IMR-90 (cell line): ENCODE measurements at regions not wholly inside any gene's neighbourhood (a gene's known extent, or its start where the extent isn't known, plus 50 kb on each side); places are given as distances from the start of the nearest gene placed in this dataset.
"Not testable (repeated sequence)": the region's sequence is repeated elsewhere in the genome, so short reads cannot be mapped to it uniquely, and the experiment has no call there.

Experiments used
- ATAC-seq: fragments of 200-7000 bp; cut with Tn5 transposase; 2 replicates; pipeline ENCODE4 v1.9.1; 2020; ENCODE audit warnings: low read depth, mild to moderate bottlenecking, moderate library complexity
- BruUV-seq: library from RNA; stranded (reverse); fragments of 400-500 nt; replicated peaks from 2 replicates; lab custom pipeline; 2021; lab: Mats Ljungman, UMichigan
- CTCF ChIA-PET: fragments of 300-600 bp; formaldehyde crosslinking; extraction: SDS; loops from one replicate; lab custom pipeline; 2021; ENCODE audit warnings: antibody characterized with exemption; lab: Yijun Ruan, JAX
- POLR2A ChIA-PET: fragments of 300-600 bp; sonication (Branson Sonifier 250); formaldehyde crosslinking; loops from one replicate; lab custom pipeline; 2022; ENCODE audit warnings: antibody characterized with exemption; ENCODE audit not compliant: unreplicated experiment; lab: Charles Lee
- DNase-seq: peaks from one replicate; pipeline ENCODE4 v3.0.0; 2013
- H2AFZ ChIP-seq: replicated peaks from 2 replicates; pipeline ENCODE3; 2013; ENCODE audit warnings: low read length, mild to moderate bottlenecking; ENCODE audit not compliant: poor library complexity
- H2AK5ac ChIP-seq: 2 replicates; pipeline ENCODE4 v1.6.1; 2013; ENCODE audit warnings: low read depth, low read length, inconsistent platforms
- H2AK9ac ChIP-seq: replicated peaks from 2 replicates; pipeline ENCODE3; 2013; ENCODE audit warnings: mild to moderate bottlenecking, low read depth, low read length, moderate library complexity; ENCODE audit not compliant: poor library complexity
- H2BK120ac ChIP-seq: 2 replicates; pipeline ENCODE4 v1.6.1; 2013; ENCODE audit warnings: low read depth, low read length, inconsistent platforms
- H2BK15ac ChIP-seq: 3 replicates; pipeline ENCODE4 v1.6.1; 2013; ENCODE audit warnings: low read depth, low read length, inconsistent platforms
- H2BK20ac ChIP-seq: 2 replicates; pipeline ENCODE4 v1.6.1; 2013; ENCODE audit warnings: low read depth, mild to moderate bottlenecking, inconsistent platforms, low read length, moderate library complexity
- H2BK5ac ChIP-seq: 2 replicates; pipeline ENCODE4 v1.6.1; 2013; ENCODE audit warnings: mild to moderate bottlenecking, low read depth, low read length, inconsistent platforms; ENCODE audit not compliant: poor library complexity, severe bottlenecking
- H3K14ac ChIP-seq: replicated peaks from 2 replicates; pipeline ENCODE4 v1.6.1; 2013; ENCODE audit warnings: low read depth, low read length, inconsistent platforms
- H3K18ac ChIP-seq: 2 replicates; pipeline ENCODE4 v1.6.1; 2013; ENCODE audit warnings: low read depth, low read length, control low read depth
- H3K23ac ChIP-seq: 2 replicates; pipeline ENCODE4 v1.6.1; 2013; ENCODE audit warnings: low read depth, low read length, inconsistent platforms
- H3K27ac ChIP-seq: 2 replicates; pipeline ENCODE4 v1.5.1; 2013; ENCODE audit warnings: mild to moderate bottlenecking, control low read depth, low read length; ENCODE audit not compliant: insufficient read depth
- H3K27me3 ChIP-seq: 2 replicates; pipeline ENCODE4 v1.6.1; 2013; ENCODE audit warnings: low read length; ENCODE audit not compliant: control insufficient read depth, insufficient read depth
- H3K36me3 ChIP-seq: 2 replicates; pipeline ENCODE4 v1.6.1; 2013; ENCODE audit warnings: low read length, mixed read lengths; ENCODE audit not compliant: control insufficient read depth, insufficient read depth
- H3K4ac ChIP-seq: 2 replicates; pipeline ENCODE4 v1.6.1; 2013; ENCODE audit warnings: low read depth, low read length, inconsistent platforms
- H3K4me1 ChIP-seq: 2 replicates; pipeline ENCODE4 v1.6.1; 2013; ENCODE audit warnings: low read length, mixed read lengths; ENCODE audit not compliant: control insufficient read depth, insufficient read depth
- H3K4me2 ChIP-seq: 2 replicates; pipeline ENCODE4 v1.6.1; 2013; ENCODE audit warnings: low read depth, mild to moderate bottlenecking, control low read depth, low read length, moderate library complexity
- H3K4me3 ChIP-seq: 2 replicates; pipeline ENCODE4 v1.5.1; 2013; ENCODE audit warnings: low read depth, mild to moderate bottlenecking, control low read depth, low read length, moderate library complexity; ENCODE audit not compliant: insufficient read depth
- H3K56ac ChIP-seq: 2 replicates; pipeline ENCODE4 v1.6.1; 2013; ENCODE audit warnings: low read length, inconsistent platforms; ENCODE audit not compliant: insufficient read depth; ENCODE audit errors: extremely low read depth
- H3K79me1 ChIP-seq, 2 experiments: 2 replicates each; pipeline ENCODE4 v1.6.1; 2013; ENCODE audit warnings: low read length in 2 of 2, inconsistent platforms in 1 of 2, low read depth in 1 of 2
- H3K9ac ChIP-seq: 2 replicates; pipeline ENCODE4 v1.6.1; 2013; ENCODE audit warnings: low read depth, low read length, control low read depth
- H3K9me1 ChIP-seq: 2 replicates; pipeline ENCODE4 v1.6.1; 2013; ENCODE audit warnings: low read length, inconsistent platforms; ENCODE audit not compliant: insufficient read depth
- H3K9me3 ChIP-seq: 2 replicates; pipeline ENCODE4 v1.6.1; 2013; ENCODE audit warnings: low read length; ENCODE audit not compliant: control insufficient read depth, insufficient read depth
- H4K20me1 ChIP-seq: 2 replicates; pipeline ENCODE4 v1.6.1; 2013; ENCODE audit warnings: low read length, inconsistent platforms; ENCODE audit not compliant: insufficient read depth
- H4K5ac ChIP-seq: 2 replicates; pipeline ENCODE4 v1.6.1; 2013; ENCODE audit warnings: mild to moderate bottlenecking, low read depth, low read length, control low read depth
- H4K8ac ChIP-seq, 2 experiments: 2 replicates each; pipeline ENCODE4 v1.6.1; 2013; ENCODE audit warnings: low read depth in 2 of 2, low read length in 2 of 2, control low read depth in 1 of 2, inconsistent platforms in 1 of 2
- H4K91ac ChIP-seq: 2 replicates; pipeline ENCODE4 v1.6.1; 2013; ENCODE audit warnings: low read depth, low read length, inconsistent platforms; ENCODE audit not compliant: insufficient read depth
- CEBPB ChIP-seq: IDR thresholded peaks from 2 replicates; pipeline ENCODE4 v1.6.1; 2012; ENCODE audit warnings: low read depth, low read length, improper control_type of control experiment
- WGBS, 2 experiments: methylation state at CpG; one replicate each; pipeline versions ENCODE4 v1.1.5 to v1.1.7; 2013; ENCODE audit warnings: missing lambda C conversion rate in 2 of 2; ENCODE audit not compliant: insufficient read length in 1 of 2; ENCODE audit errors: extremely low coverage in 2 of 2; 5-methylcytosine and 5-hydroxymethylcytosine counted together
- dilution Hi-C: fragments of 300-500 bp; cut with HindIII; formaldehyde crosslinking; loops from one replicate; pipeline ENCODE4 v1.14.3; 2018; ENCODE audit warnings: low sequenced_read_pairs; ENCODE audit not compliant: unreplicated experiment
- in situ Hi-C: fragments of 300-500 bp; cut with MboI; formaldehyde crosslinking; loops from 3 replicates; pipeline ENCODE4 v1.14.3; 2019; ENCODE audit warnings: low sequenced_read_pairs, inconsistent platforms, mixed read lengths
- intact Hi-C: fragments of 100-400 bp; cut with micrococcal nuclease; formaldehyde crosslinking; loops from 2 replicates; pipeline ENCODE4 v1.10.0; 2022

- peak overlapping the region; percentile 89; the same call in 1 of the 2 replicates for H3K18ac ChIP-seq
- peak overlapping the region; percentile 67 for H2AFZ ChIP-seq
- H2BK5ac ChIP-seq = peak overlapping the region; percentile 93
- H3K4me3 ChIP-seq, H4K20me1 ChIP-seq, CTCF ChIA-PET, BruUV-seq, H3K9me1 ChIP-seq, H3K9me3 ChIP-seq, POLR2A ChIA-PET, H3K27me3 ChIP-seq, in situ Hi-C loops, dilution Hi-C loops, H3K79me1 ChIP-seq, H3K23ac ChIP-seq, H3K4me1 ChIP-seq, intact Hi-C loops, H3K36me3 ChIP-seq, H3K9ac ChIP-seq: not testable (repeated sequence)
- ATAC-seq (peak; percentile 18), DNase-seq (peak; percentile 68)
- peak overlapping the region; percentile 52 for H4K91ac ChIP-seq
- peak overlapping the region; percentile 72 for H2BK20ac ChIP-seq
- H3K4me2 ChIP-seq = peak overlapping the region; percentile 53; the same call in 1 of the 2 replicates
- peak overlapping the region; percentile 23; the same call in 1 of the 2 replicates for H4K5ac ChIP-seq
- H3K4ac ChIP-seq = peak overlapping the region; percentile 93
- H2AK5ac ChIP-seq = peak overlapping the region; percentile 86
- WGBS, 2 experiments = 80% methylated on average over 1 of the region's 8 CpGs; no CpG with 5 or more reads in 1 of the 2 experiments
- H3K14ac ChIP-seq = peak overlapping the region; percentile 50; the same call in 1 of the 2 replicates
- 0 out of 2 replicates have a peak, but pooled peaks have one; percentile 1 for TF ChIP-seq CEBPB
- peak overlapping the region; percentile 74 to 78; a peak in 3 of 4 replicates for H4K8ac ChIP-seq
- H3K56ac ChIP-seq = peak overlapping the region; percentile 59; the same call in 1 of the 2 replicates
- peak overlapping the region; percentile 99 for H3K27ac ChIP-seq
- H2BK120ac ChIP-seq = peak overlapping the region; percentile 77
- peak overlapping the region; percentile 63; the same call in 1 of the 3 replicates for H2BK15ac ChIP-seq
- peak overlapping the region; percentile 50 for H2AK9ac ChIP-seq
These were observed 172.9 kb upstream of the MXRA5 start for GRCh38 chrX:3519384-3519783.
